ENCODE measurements at regions not wholly inside any gene's neighbourhood (a gene's known extent, or its start where the extent isn't known, plus 50 kb on each side); places are given as distances from the start of the nearest gene placed in this dataset.

GRCh38 chr14:86902176-86902950 is 1090.6 kb downstream of the GALC start:
- TF ChIP-seq CTCF (IDR thresholded peaks at IDR 0.05) (no peak), POLR2A (IDR thresholded peaks at IDR 0.05) (no peak)

Measured in body of pancreas (tissue), 4 donors.